Hepatocyte (in vitro differentiated cells): ENCODE measurements at regions not wholly inside any gene's neighbourhood (a gene's known extent, or its start where the extent isn't known, plus 50 kb on each side); places are given as distances from the start of the nearest gene placed in this dataset.

Experiments
- DNase-seq: peaks from one replicate; pipeline ENCODE4 v3.0.0-alpha.2; 2016; ENCODE audit warnings: low spot score
- H2AFZ ChIP-seq: fragments of 200-600 bp; sonication (generic); 2 replicates; pipeline ENCODE4 v1.6.0; 2016; ENCODE audit warnings: antibody characterized with exemption, mild to moderate bottlenecking
- H3K27ac ChIP-seq: fragments of 200-600 bp; sonication (generic); 2 replicates; pipeline ENCODE4 v1.5.1; 2016; ENCODE audit warnings: mild to moderate bottlenecking
- H3K27me3 ChIP-seq: fragments of 200-600 bp; sonication (generic); 2 replicates; pipeline ENCODE4 v1.6.1; 2016
- H3K36me3 ChIP-seq: fragments of 200-600 bp; sonication (generic); replicated peaks from 2 replicates; pipeline ENCODE4 v1.5.1; 2016; ENCODE audit warnings: low read depth; ENCODE audit not compliant: insufficient read depth
- H3K4me1 ChIP-seq: fragments of 200-600 bp; sonication (generic); 2 replicates; pipeline ENCODE4 v1.5.1; 2016; ENCODE audit warnings: mild to moderate bottlenecking, moderate library complexity; ENCODE audit not compliant: insufficient read depth
- H3K4me2 ChIP-seq: fragments of 200-600 bp; sonication (generic); 2 replicates; pipeline ENCODE4 v1.6.0; 2016
- H3K4me3 ChIP-seq: fragments of 200-600 bp; sonication (generic); 2 replicates; pipeline ENCODE4 v1.5.1; 2016; ENCODE audit warnings: mild to moderate bottlenecking
- H3K79me2 ChIP-seq: fragments of 200-600 bp; sonication (generic); 2 replicates; pipeline ENCODE4 v1.6.0; 2017; ENCODE audit warnings: mild to moderate bottlenecking
- H3K9me2 ChIP-seq: fragments of 200-600 bp; sonication (generic); replicated peaks from 2 replicates; pipeline ENCODE4 v1.6.0; 2017; ENCODE audit warnings: mild to moderate bottlenecking; ENCODE audit not compliant: insufficient read depth
- H3K9me3 ChIP-seq: fragments of 200-600 bp; sonication (generic); 2 replicates; pipeline ENCODE4 v1.5.1; 2016; ENCODE audit warnings: low read depth, mild to moderate bottlenecking
- H4K20me1 ChIP-seq: fragments of 200-600 bp; sonication (generic); 2 replicates; pipeline ENCODE4 v1.6.0; 2016; ENCODE audit warnings: mild to moderate bottlenecking; ENCODE audit not compliant: insufficient read depth, poor library complexity, severe bottlenecking
- CTCF ChIP-seq: fragments of 200-600 bp; sonication (generic); IDR thresholded peaks from 2 replicates; pipeline ENCODE4 v1.5.1; 2016; ENCODE audit warnings: antibody characterized with exemption, mild to moderate bottlenecking; ENCODE audit not compliant: poor library complexity
- EZH2 ChIP-seq: fragments of 200-600 bp; sonication (generic); IDR thresholded peaks from 2 replicates; pipeline ENCODE4 v1.6.1; 2016; ENCODE audit warnings: antibody characterized with exemption, mild to moderate bottlenecking, borderline replicate concordance
- EZH2phosphoT487 ChIP-seq: fragments of 200-600 bp; sonication (generic); IDR thresholded peaks from one replicate; pipeline ENCODE4 v1.6.1; 2018; ENCODE audit warnings: antibody characterized with exemption, mild to moderate bottlenecking, low read depth, moderate library complexity; ENCODE audit not compliant: unreplicated experiment, severe bottlenecking
- WGBS: methylation state at CpG from one replicate; pipeline ENCODE4 v1.1.6; 2016; ENCODE audit warnings: low lambda C conversion rate; ENCODE audit errors: missing lambda C conversion rate; 5-methylcytosine and 5-hydroxymethylcytosine counted together

- Histone ChIP-seq H4K20me1 (no peaks in the 10 kb centered on the region), H3K4me3 (no peak overlapping the region), H3K27me3 (no peaks in the 10 kb centered on the region), H3K36me3 (no peaks in the 10 kb centered on the region), H3K4me2 (no peak overlapping the region), H3K79me2 (no peaks in the 10 kb centered on the region), H3K4me1 (no peaks in the 10 kb centered on the region), H3K9me2 (no peaks in the 10 kb centered on the region), H3K9me3 (no peaks in the 10 kb centered on the region), H2AFZ (no peak overlapping the region), H3K27ac (no peak overlapping the region)
- DNase-seq = no peak
- WGBS = 52% methylated on average over 1 of the region's 1 CpG
- no peak for TF ChIP-seq EZH2
- TF ChIP-seq CTCF = no peak
- no peak for TF ChIP-seq EZH2phosphoT487
Measured at GRCh38 chr7:32257621-32258020, 187.4 kb upstream of the PDE1C start.

DNA sequence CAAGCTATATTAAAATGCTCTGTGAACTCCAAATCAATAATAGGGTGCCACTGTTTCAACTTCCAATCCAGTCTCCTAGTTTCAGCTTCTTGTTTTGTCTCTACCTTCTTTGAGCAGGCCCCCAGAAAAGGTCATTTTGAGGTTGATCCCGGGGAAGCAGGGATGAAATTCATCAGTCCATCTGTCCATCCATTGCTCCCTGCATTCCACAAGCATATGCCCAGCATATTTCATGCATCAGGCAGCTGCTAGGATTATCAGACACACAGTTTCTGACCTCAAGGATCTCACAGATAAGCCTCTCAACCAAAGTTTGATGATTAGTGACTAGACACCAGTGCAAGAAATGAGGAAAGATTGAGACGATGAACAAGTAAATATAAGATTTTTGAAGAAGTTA, 186.6 kb upstream of the PDE1C start:
- Histone ChIP-seq H3K36me3 (no peaks in the 10 kb centered on the region), H3K79me2 (no peaks in the 10 kb centered on the region), H2AFZ (no peak overlapping the region), H3K4me1 (no peaks in the 10 kb centered on the region), H3K4me2 (no peak overlapping the region), H3K27ac (no peak overlapping the region), H4K20me1 (no peaks in the 10 kb centered on the region), H3K4me3 (no peak overlapping the region), H3K9me3 (no peaks in the 10 kb centered on the region), H3K9me2 (no peaks in the 10 kb centered on the region), H3K27me3 (no peaks in the 10 kb centered on the region)
- DNase-seq = no peak
- TF ChIP-seq EZH2 (no peak), EZH2phosphoT487 (no peak), CTCF (no peak)
- WGBS = 78% methylated on average over 2 of the region's 2 CpGs

DNA sequence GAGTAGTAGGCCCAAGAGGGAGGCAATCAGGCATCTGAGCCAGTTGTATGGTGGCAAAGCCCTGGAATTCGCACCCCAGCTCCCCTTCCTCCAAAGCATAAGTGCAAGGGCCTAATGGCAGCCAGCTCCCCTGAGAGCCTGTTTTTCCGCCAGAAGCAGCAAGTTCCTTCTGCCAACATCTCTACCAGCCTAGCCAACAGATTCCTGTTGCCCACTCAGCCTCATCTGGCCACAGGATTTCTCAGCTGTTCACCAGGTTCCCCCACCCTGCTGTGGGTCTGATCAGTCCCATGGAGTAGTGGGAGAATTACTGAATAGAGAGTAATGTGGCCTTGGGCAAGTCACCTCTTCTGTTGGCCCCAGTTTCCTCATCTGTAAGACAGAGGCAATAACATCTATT, 186.2 kb upstream of the PDE1C start:
- Histone ChIP-seq H3K27me3 (no peaks in the 10 kb centered on the region), H2AFZ (no peak overlapping the region), H3K27ac (no peak overlapping the region), H3K9me3 (no peaks in the 10 kb centered on the region), H3K36me3 (no peaks in the 10 kb centered on the region), H3K4me3 (no peak overlapping the region), H3K4me2 (no peak overlapping the region), H3K4me1 (no peaks in the 10 kb centered on the region), H3K79me2 (no peaks in the 10 kb centered on the region), H3K9me2 (no peaks in the 10 kb centered on the region), H4K20me1 (no peaks in the 10 kb centered on the region)
- no peak for DNase-seq
- 96% methylated on average over 2 of the region's 2 CpGs for WGBS
- TF ChIP-seq CTCF = no peak
- TF ChIP-seq EZH2 = no peak
- no peak for TF ChIP-seq EZH2phosphoT487

GRCh38 chr7:32255036-32255435, 184.8 kb upstream of the PDE1C start:
- H3K36me3 ChIP-seq = no peaks in the 10 kb centered on the region

More at GRCh38 chr7:32255036-32255435, 184.8 kb upstream of the PDE1C start:
- Histone ChIP-seq H2AFZ (no peak overlapping the region), H3K79me2 (no peaks in the 10 kb centered on the region), H3K4me3 (no peak overlapping the region), H3K9me3 (no peaks in the 10 kb centered on the region), H4K20me1 (no peaks in the 10 kb centered on the region), H3K4me2 (no peak overlapping the region), H3K9me2 (no peaks in the 10 kb centered on the region), H3K27me3 (no peaks in the 10 kb centered on the region), H3K4me1 (no peaks in the 10 kb centered on the region), H3K27ac (no peak overlapping the region)
- WGBS = 71% methylated on average over 6 of the region's 6 CpGs
- no peak for DNase-seq
- TF ChIP-seq EZH2phosphoT487 (no peak), EZH2 (no peak), CTCF (no peak)
